AG04450 (cell line): ENCODE measurements at regions not wholly inside any gene's neighbourhood (a gene's known extent, or its start where the extent isn't known, plus 50 kb on each side); places are given as distances from the start of the nearest gene placed in this dataset.
A peak's percentile ranks its signal among the peaks of the same experiment; 100 is the strongest.
"Not testable (repeated sequence)": the region's sequence is repeated elsewhere in the genome, so short reads cannot be mapped to it uniquely, and the experiment has no call there.

Experiments used
- CTCF ChIA-PET: fragments of 300-600, 350-600 bp; formaldehyde crosslinking; extraction: SDS; loops from one replicate; lab custom pipeline; 2022; ENCODE audit warnings: antibody characterized with exemption, inconsistent platforms; lab: Charles Lee
- POLR2A ChIA-PET: fragments of 350-600 bp; formaldehyde crosslinking; extraction: SDS; loops from one replicate; lab custom pipeline; 2021; ENCODE audit warnings: antibody characterized with exemption, inconsistent platforms; lab: Yijun Ruan, JAX
- DNase-seq: peaks from one replicate; pipeline ENCODE4 v3.0.0-alpha.2; 2011; ENCODE audit warnings: low read depth, low spot score
- H3K27ac ChIP-seq: one replicate; pipeline ENCODE4 v1.5.1; 2012; ENCODE audit warnings: low read depth, low read length, control low read depth
- H3K27me3 ChIP-seq: one replicate; pipeline ENCODE4 v1.6.0; 2012; ENCODE audit warnings: low read length; ENCODE audit not compliant: control insufficient read depth, insufficient read depth
- H3K4me3 ChIP-seq: 2 replicates; pipeline ENCODE4 v1.5.1; 2011; ENCODE audit warnings: mild to moderate bottlenecking, low read depth, low read length, control low read depth
- H3K9me3 ChIP-seq: 2 replicates; pipeline ENCODE4 v1.5.1; 2012; ENCODE audit warnings: low read length; ENCODE audit not compliant: control insufficient read depth, insufficient read depth
- CTCF ChIP-seq: IDR thresholded peaks from 2 replicates; pipeline ENCODE4 v1.5.1; 2011; ENCODE audit warnings: low read depth, low read length, control low read depth, inconsistent platforms

GRCh38 chr7:64469673-64470072, 93.2 kb downstream of the ZNF680 start:
- peaks cover 11% of the 10 kb centered on the region for H3K9me3 ChIP-seq
- no peak overlapping the region for H3K27ac ChIP-seq
- no peaks in the 10 kb centered on the region for H3K27me3 ChIP-seq
- no peak overlapping the region for H3K4me3 ChIP-seq
- ChIA-PET CTCF (no interaction called here), POLR2A (no interaction called here)
- DNase-seq = no peak
- TF ChIP-seq CTCF = no peak

- TF ChIP-seq CTCF = no peak
- Histone ChIP-seq H3K27me3 (no peaks in the 10 kb centered on the region), H3K27ac (no peak overlapping the region), H3K4me3 (no peak overlapping the region), H3K9me3 (peaks cover 21% of the 10 kb centered on the region)
- ChIA-PET POLR2A (no interaction called here), CTCF (no interaction called here)
- DNase-seq = no peak
These were observed 97.3 kb downstream of the ZNF680 start for GRCh38 chr7:64465551-64465950.

GRCh38 chr7:64463636-64464375, 99.1 kb downstream of the ZNF680 start:
- Histone ChIP-seq H3K4me3 (0 out of 2 replicates have a peak overlapping the region, but pooled peaks have one; percentile 4), H3K27ac (no peak overlapping the region), H3K9me3 (peaks cover 21% of the 10 kb centered on the region), H3K27me3 (no peaks in the 10 kb centered on the region)
- ChIA-PET POLR2A (no interaction called here), CTCF (no interaction called here)
- no peak for DNase-seq
- no peak for TF ChIP-seq CTCF

- H3K27ac ChIP-seq, POLR2A ChIA-PET, CTCF ChIA-PET, H3K27me3 ChIP-seq, H3K4me3 ChIP-seq, DNase-seq: not testable (repeated sequence)
- H3K9me3 ChIP-seq = peaks cover 11% of the 10 kb centered on the region
These were observed 103.0 kb downstream of the ZNF680 start for GRCh38 chr7:64459858-64460257.

GRCh38 chr7:64433590-64433989, 119.8 kb downstream of the ZNF736 start:
- Histone ChIP-seq H3K4me3 (no peak overlapping the region), H3K27me3 (no peaks in the 10 kb centered on the region), H3K27ac (no peak overlapping the region), H3K9me3 (peaks cover 12% of the 10 kb centered on the region)
- ChIA-PET CTCF (no interaction called here), POLR2A (no interaction called here)
- no peak for DNase-seq
- TF ChIP-seq CTCF = no peak
